ENCODE measurements at regions not wholly inside any gene's neighbourhood (a gene's known extent, or its start where the extent isn't known, plus 50 kb on each side); places are given as distances from the start of the nearest gene placed in this dataset.

DNA sequence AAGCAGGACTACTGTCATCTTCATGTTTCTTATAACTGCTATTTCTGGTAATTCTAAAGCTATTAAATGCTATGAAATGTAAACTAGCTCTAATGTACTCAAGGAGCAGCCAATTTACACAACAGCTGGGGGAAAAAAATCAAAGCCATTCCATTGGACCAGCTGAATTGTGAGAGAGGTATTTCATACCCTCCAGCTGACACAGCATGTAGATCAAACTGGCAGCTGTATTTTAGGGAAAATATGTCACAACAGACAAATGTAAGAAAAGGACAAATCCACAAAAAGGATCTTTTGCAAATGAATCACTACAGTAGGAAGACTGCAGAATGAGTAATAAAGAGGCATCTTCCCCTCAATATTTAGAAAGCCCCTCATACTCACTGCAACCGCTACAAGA lies 65.2 kb upstream of the FAM47B start (continued):
- TF ChIP-seq CTCF (tag by site-specific recombination; IDR thresholded peaks at IDR 0.05) (no peak), ZNF138 (tag by site-specific recombination; IDR thresholded peaks at IDR 0.05; ENCODE audit: borderline replicate concordance) (no peak), ZNF175 (tag by site-specific recombination; IDR thresholded peaks at IDR 0.05) (no peak), ZNF394 (tag by site-specific recombination; IDR thresholded peaks at IDR 0.05; ENCODE audit: borderline replicate concordance) (no peak), ZNF639 (tag by site-specific recombination; IDR thresholded peaks at IDR 0.05) (no peak)

DNA sequence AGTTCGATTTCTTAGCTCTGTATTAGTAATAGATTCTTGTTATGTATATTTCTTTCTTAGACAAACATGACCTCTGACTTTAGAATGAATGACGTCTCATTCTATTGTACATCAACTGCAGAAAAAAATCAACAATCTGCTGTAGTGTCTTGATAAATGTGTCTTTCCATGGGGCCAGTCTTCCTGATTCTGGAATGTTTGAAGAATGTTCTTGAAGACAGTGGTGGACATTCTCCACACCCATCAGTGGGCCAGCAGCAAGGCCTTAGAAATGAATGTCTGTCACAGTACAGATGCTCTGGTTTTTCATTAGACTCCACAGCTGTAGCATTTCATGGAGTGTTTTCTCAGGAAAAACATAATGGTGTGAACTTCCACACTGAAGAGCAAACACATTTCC lies 63.2 kb upstream of the FAM47B start:
- no peaks in the 10 kb centered on the region for H3K4me1 ChIP-seq (ENCODE audit: control insufficient read depth, insufficient read depth, low read length)
- H3K27ac ChIP-seq (ENCODE audit: extremely low read depth, low read depth, low read length), result no peak overlapping the region
- CTCF ChIA-PET, result interaction anchor here (0.7 kb wide), 1 partner anchor 17 kb away, joined by 4 read pairs; no protein-coding TSS in a partner anchor
- H3K36me3 ChIP-seq (ENCODE audit: control insufficient read depth in 2 of 2, insufficient read depth in 1 of 2, low read length in 2 of 2), result no peaks in the 10 kb centered on the region
- no peaks in the 10 kb centered on the region for H3K9me3 ChIP-seq (ENCODE audit: control insufficient read depth, insufficient read depth, low read depth, low read length)
- POLR2A ChIA-PET, result no interaction called here
- TF ChIP-seq HOXA7 (CRISPR knock-in tag; IDR thresholded peaks at IDR 0.05; ENCODE audit: borderline replicate concordance), result no peak
- TF ChIP-seq SP3 (tag by site-specific recombination; IDR thresholded peaks at IDR 0.05), result no peak
- no peak for TF ChIP-seq ZNF341 (tag by site-specific recombination; IDR thresholded peaks at IDR 0.05; ENCODE audit: low read depth)
- no peak for TF ChIP-seq ZNF561 (tag by site-specific recombination; IDR thresholded peaks at IDR 0.05; ENCODE audit: borderline replicate concordance)
- TF ChIP-seq ZNF768 (tag by site-specific recombination; IDR thresholded peaks at IDR 0.05), result no peak
- TF ChIP-seq SETDB1 (IDR thresholded peaks at IDR 0.05; ENCODE audit: insufficient read length, low read length), result no peak
- no peak for TF ChIP-seq PRDM1 (tag by site-specific recombination; IDR thresholded peaks at IDR 0.05)
- TF ChIP-seq YY1 (tag by site-specific recombination; IDR thresholded peaks at IDR 0.05), result no peak
- TF ChIP-seq, protein P1, sequence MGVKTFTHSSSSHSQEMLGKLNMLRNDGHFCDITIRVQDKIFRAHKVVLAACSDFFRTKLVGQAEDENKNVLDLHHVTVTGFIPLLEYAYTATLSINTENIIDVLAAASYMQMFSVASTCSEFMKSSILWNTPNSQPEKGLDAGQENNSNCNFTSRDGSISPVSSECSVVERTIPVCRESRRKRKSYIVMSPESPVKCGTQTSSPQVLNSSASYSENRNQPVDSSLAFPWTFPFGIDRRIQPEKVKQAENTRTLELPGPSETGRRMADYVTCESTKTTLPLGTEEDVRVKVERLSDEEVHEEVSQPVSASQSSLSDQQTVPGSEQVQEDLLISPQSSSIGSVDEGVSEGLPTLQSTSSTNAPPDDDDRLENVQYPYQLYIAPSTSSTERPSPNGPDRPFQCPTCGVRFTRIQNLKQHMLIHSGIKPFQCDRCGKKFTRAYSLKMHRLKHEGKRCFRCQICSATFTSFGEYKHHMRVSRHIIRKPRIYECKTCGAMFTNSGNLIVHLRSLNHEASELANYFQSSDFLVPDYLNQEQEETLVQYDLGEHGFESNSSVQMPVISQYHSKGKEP (tag by site-specific recombination; IDR thresholded peaks at IDR 0.05), result no peak
- no peak for TF ChIP-seq ZNF175 (tag by site-specific recombination; IDR thresholded peaks at IDR 0.05)
- H3K4me3 ChIP-seq (ENCODE audit: low read depth, low read length), result no peak overlapping the region

- H3K4me1 ChIP-seq (ENCODE audit: control insufficient read depth, insufficient read depth, low read length), result no peaks in the 10 kb centered on the region
- TF ChIP-seq CTCF (tag by site-specific recombination; IDR thresholded peaks at IDR 0.05) (no peak), ZNF677 (tag by site-specific recombination; IDR thresholded peaks at IDR 0.05) (no peak), ZNF624 (tag by site-specific recombination; IDR thresholded peaks at IDR 0.05) (no peak), ZNF223 (tag by site-specific recombination; IDR thresholded peaks at IDR 0.05) (no peak), ZNF776 (tag by site-specific recombination; IDR thresholded peaks at IDR 0.05; ENCODE audit: borderline replicate concordance) (no peak)
- no peaks in the 10 kb centered on the region for H3K9me3 ChIP-seq (ENCODE audit: control insufficient read depth, insufficient read depth, low read depth, low read length)
- no peaks in the 10 kb centered on the region for H3K36me3 ChIP-seq (ENCODE audit: control insufficient read depth in 2 of 2, insufficient read depth in 1 of 2, low read length in 2 of 2)
- no peak overlapping the region for H3K27ac ChIP-seq (ENCODE audit: extremely low read depth, low read depth, low read length)
- CTCF ChIA-PET, result interaction anchor here (0.7 kb wide), 1 partner anchor 18 kb away, joined by 4 read pairs; no protein-coding TSS in a partner anchor
- POLR2A ChIA-PET, result no interaction called here
- no peak overlapping the region for H3K4me3 ChIP-seq (ENCODE audit: low read depth, low read length)
These were observed 62.7 kb upstream of the FAM47B start for GRCh38 chrX:34879886-34880285.
